ENCODE measurements at regions not wholly inside any gene's neighbourhood (a gene's known extent, or its start where the extent isn't known, plus 50 kb on each side); places are given as distances from the start of the nearest gene placed in this dataset.

DNA sequence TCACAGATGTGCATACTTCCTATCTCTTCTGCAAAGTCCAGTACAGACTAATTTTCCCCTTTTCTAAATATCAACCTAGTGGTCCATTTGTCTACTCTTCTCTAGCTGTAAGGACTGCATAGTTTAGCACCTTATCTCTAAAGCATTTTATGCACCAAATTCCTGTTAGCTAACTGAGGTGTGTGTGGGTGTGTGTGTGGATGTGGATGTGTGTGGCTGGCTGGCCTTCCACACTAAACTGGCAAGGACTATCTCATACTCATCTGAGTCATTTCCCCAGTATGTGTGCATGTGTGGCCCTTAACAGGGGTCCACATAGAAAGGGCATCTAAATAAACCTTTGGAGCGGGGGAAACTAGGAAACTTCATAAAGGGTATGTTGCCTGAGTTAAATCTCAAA, 139.6 kb downstream of the TTC32 start:
- Histone ChIP-seq H3K9me3 (ENCODE audit: control insufficient read depth, insufficient read depth, low read length) (no peaks in the 10 kb centered on the region), H3K27me3 (ENCODE audit: control insufficient read depth, insufficient read depth, low read length) (no peaks in the 10 kb centered on the region), H3K27ac (ENCODE audit: low read depth, low read length) (no peak overlapping the region), H3K4me3 (ENCODE audit: low read depth, low read length) (no peak overlapping the region)
- ChIA-PET CTCF (no interaction called here), POLR2A (no interaction called here)
- no peak for TF ChIP-seq CTCF (IDR thresholded peaks at IDR 0.05; ENCODE audit: low read depth, low read length)
- no peak for DNase-seq (ENCODE audit: low read depth, low spot score)

DNA sequence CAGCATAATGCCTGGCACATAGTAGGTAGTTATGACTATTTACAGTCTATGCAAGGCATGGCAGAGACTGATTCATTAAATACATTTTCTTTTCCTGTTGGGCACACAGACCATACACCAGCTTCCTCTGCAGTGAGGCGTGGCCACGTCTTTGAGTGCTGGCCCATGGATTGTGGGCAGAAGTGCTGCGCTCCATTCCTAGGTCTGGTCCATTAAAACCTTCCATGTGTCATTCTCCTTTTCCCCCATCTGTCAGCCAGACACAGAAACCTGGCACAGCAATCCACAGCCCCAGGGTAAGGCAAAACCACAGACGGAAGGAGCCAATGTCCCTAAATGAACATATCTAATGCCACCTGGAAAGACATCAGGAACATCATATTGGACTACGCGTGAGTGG, 141.9 kb downstream of the TTC32 start:
- no peak for DNase-seq (ENCODE audit: low read depth, low spot score)
- H3K27ac ChIP-seq (ENCODE audit: low read depth, low read length), result no peak overlapping the region
- no peaks in the 10 kb centered on the region for H3K9me3 ChIP-seq (ENCODE audit: control insufficient read depth, insufficient read depth, low read length)
- ChIA-PET CTCF (no interaction called here), POLR2A (no interaction called here)
- H3K4me3 ChIP-seq (ENCODE audit: low read depth, low read length), result no peak overlapping the region
- H3K27me3 ChIP-seq (ENCODE audit: control insufficient read depth, insufficient read depth, low read length), result no peaks in the 10 kb centered on the region
- TF ChIP-seq CTCF (IDR thresholded peaks at IDR 0.05; ENCODE audit: low read depth, low read length), result no peak

GRCh38 chr2:19758658-19759057, 143.1 kb downstream of the TTC32 start:
- DNase-seq (ENCODE audit: low read depth, low spot score), result no peak
- H3K4me3 ChIP-seq (ENCODE audit: low read depth, low read length), result no peak overlapping the region
- no peaks in the 10 kb centered on the region for H3K9me3 ChIP-seq (ENCODE audit: control insufficient read depth, insufficient read depth, low read length)
- CTCF ChIA-PET, result no interaction called here
- no peak overlapping the region for H3K27ac ChIP-seq (ENCODE audit: low read depth, low read length)
- TF ChIP-seq CTCF (IDR thresholded peaks at IDR 0.05; ENCODE audit: low read depth, low read length), result no peak
- POLR2A ChIA-PET, result no interaction called here
- no peaks in the 10 kb centered on the region for H3K27me3 ChIP-seq (ENCODE audit: control insufficient read depth, insufficient read depth, low read length)

DNA sequence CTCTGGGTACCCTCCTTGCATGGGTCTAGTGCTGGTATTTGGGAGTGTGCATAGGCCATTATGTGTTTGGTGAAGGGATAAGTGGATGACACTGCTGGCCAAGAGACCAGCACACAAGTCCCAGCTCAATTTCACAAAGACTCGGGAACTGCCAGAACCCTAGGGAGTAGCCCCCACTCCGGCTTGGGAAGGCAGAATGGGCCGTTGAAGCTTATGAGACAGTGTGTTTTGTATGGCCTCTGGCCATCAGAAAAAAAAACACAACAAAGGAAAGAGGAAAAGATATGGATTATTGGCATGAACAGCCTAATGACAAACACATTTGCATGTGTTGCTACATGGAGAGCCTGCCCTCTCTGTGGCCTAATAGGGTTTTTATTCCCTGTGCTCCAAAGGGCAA, 144.2 kb downstream of the TTC32 start:
- TF ChIP-seq CTCF (IDR thresholded peaks at IDR 0.05; ENCODE audit: low read depth, low read length), result no peak
- CTCF ChIA-PET, result no interaction called here
- POLR2A ChIA-PET, result no interaction called here

DNA sequence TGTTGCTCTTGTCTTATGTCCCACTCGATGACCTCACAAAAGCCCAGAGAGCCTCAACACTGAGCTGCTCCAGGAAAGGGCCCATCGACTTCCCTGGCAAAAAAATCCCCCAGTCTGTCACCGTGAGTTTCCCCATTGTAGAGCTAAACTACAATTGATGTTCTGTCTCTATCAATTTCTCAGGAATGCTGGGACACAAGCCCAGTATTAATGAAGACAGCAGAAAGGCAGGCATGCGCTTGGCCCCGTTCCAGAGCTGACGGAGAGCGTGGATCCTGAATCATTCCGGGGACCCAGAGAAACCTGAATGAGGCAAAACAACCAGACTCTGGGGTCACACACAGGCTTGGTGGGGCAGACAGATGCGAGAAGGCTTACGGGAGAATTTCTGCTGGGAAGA, 146.9 kb downstream of the TTC32 start:
- CTCF ChIA-PET, result no interaction called here
- TF ChIP-seq CTCF (IDR thresholded peaks at IDR 0.05; ENCODE audit: low read depth, low read length), result no peak
- no peak for DNase-seq (ENCODE audit: low read depth, low spot score)

More for the DNA sequence above, 144.2 kb downstream of the TTC32 start:
- Histone ChIP-seq H3K27ac (ENCODE audit: low read depth, low read length) (no peak overlapping the region), H3K27me3 (ENCODE audit: control insufficient read depth, insufficient read depth, low read length) (no peaks in the 10 kb centered on the region), H3K9me3 (ENCODE audit: control insufficient read depth, insufficient read depth, low read length) (no peaks in the 10 kb centered on the region), H3K4me3 (ENCODE audit: low read depth, low read length) (no peak overlapping the region)
- DNase-seq (ENCODE audit: low read depth, low spot score), result no peak

More for the DNA sequence above, 146.9 kb downstream of the TTC32 start:
- H3K9me3 ChIP-seq (ENCODE audit: control insufficient read depth, insufficient read depth, low read length), result no peaks in the 10 kb centered on the region
- POLR2A ChIA-PET, result no interaction called here
- no peaks in the 10 kb centered on the region for H3K27me3 ChIP-seq (ENCODE audit: control insufficient read depth, insufficient read depth, low read length)
- H3K4me3 ChIP-seq (ENCODE audit: low read depth, low read length), result no peak overlapping the region
- H3K27ac ChIP-seq (ENCODE audit: low read depth, low read length), result no peak overlapping the region
